Gastrocnemius medialis (tissue), 4 donors: ENCODE measurements at regions not wholly inside any gene's neighbourhood (a gene's known extent, or its start where the extent isn't known, plus 50 kb on each side); places are given as distances from the start of the nearest gene placed in this dataset.

Experiments
- POLR2A ChIP-seq, 2 donors: fragments of 450-650 bp; IDR thresholded peaks; one replicate each; pipeline ENCODE4 v1.6.1; 2017; ENCODE audit warnings: antibody characterized with exemption in 2 of 2, mild to moderate bottlenecking in 2 of 2, moderate library complexity in 2 of 2
- TF ChIP-seq, protein P1 (sequence below), 5 experiments: fragments of 450-650 bp in 3 of 5; fragments of 200-600 bp in 2 of 5; sonication (generic) in 2 of 5; IDR thresholded peaks in 4 of 5; conservative IDR thresholded peaks in 1 of 5; 1 replicate in 4 of 5; 2 replicates in 1 of 5; pipeline ENCODE4 v1.5.1; 2016 to 2019; ENCODE audit warnings: antibody characterized with exemption in 5 of 5, mild to moderate bottlenecking in 3 of 5, moderate library complexity in 3 of 5

- TF ChIP-seq, protein P1, sequence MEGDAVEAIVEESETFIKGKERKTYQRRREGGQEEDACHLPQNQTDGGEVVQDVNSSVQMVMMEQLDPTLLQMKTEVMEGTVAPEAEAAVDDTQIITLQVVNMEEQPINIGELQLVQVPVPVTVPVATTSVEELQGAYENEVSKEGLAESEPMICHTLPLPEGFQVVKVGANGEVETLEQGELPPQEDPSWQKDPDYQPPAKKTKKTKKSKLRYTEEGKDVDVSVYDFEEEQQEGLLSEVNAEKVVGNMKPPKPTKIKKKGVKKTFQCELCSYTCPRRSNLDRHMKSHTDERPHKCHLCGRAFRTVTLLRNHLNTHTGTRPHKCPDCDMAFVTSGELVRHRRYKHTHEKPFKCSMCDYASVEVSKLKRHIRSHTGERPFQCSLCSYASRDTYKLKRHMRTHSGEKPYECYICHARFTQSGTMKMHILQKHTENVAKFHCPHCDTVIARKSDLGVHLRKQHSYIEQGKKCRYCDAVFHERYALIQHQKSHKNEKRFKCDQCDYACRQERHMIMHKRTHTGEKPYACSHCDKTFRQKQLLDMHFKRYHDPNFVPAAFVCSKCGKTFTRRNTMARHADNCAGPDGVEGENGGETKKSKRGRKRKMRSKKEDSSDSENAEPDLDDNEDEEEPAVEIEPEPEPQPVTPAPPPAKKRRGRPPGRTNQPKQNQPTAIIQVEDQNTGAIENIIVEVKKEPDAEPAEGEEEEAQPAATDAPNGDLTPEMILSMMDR (IDR thresholded peaks at IDR 0.05 in 4 of 5, conservative IDR thresholded peaks at IDR 0.05 in 1 of 5) = no peak
- no peak for TF ChIP-seq POLR2A (IDR thresholded peaks at IDR 0.05)
Observed at GRCh38 chr4:64846417-64846816, 437.2 kb upstream of the TECRL start.
